Common myeloid progenitor, CD34-positive (primary cell): ENCODE measurements at regions not wholly inside any gene's neighbourhood (a gene's known extent, or its start where the extent isn't known, plus 50 kb on each side); places are given as distances from the start of the nearest gene placed in this dataset.
A peak's percentile ranks its signal among the peaks of the same experiment; 100 is the strongest.

Source experiments
- CTCF ChIA-PET: fragments of 350-600 bp; sonication (Branson Sonifier 250); formaldehyde crosslinking; loops from one replicate; lab custom pipeline; 2021; ENCODE audit warnings: antibody characterized with exemption; lab: Charles Lee
- POLR2A ChIA-PET: fragments of 350-600 bp; sonication (Branson Sonifier 250); formaldehyde crosslinking; loops from one replicate; lab custom pipeline; 2021; ENCODE audit warnings: antibody characterized with exemption; lab: Charles Lee
- DNase-seq, 3 donors: peaks; one replicate each; pipeline versions ENCODE4 v3.0.0 to v3.0.0-alpha.2; 2013
- H3K27ac ChIP-seq, 2 experiments: 1 replicate in 1 of 2; 2 replicates in 1 of 2; pipeline ENCODE4 v1.7.0; 2013; ENCODE audit warnings: inconsistent platforms in 2 of 2, low read length in 2 of 2, mild to moderate bottlenecking in 2 of 2, low read depth in 1 of 2, moderate library complexity in 1 of 2; ENCODE audit not compliant: severe bottlenecking in 2 of 2, insufficient read depth in 1 of 2, poor library complexity in 1 of 2
- H3K27me3 ChIP-seq, 5 experiments: replicated peaks in 2 of 5; 1 replicate in 3 of 5; 2 replicates in 2 of 5; pipeline versions ENCODE4 v1.6.1 to v1.7.0; 2013; ENCODE audit warnings: low read length in 4 of 5, mild to moderate bottlenecking in 2 of 5, moderate library complexity in 2 of 5, inconsistent platforms in 1 of 5; ENCODE audit not compliant: insufficient read depth in 5 of 5, control insufficient read depth in 4 of 5
- H3K36me3 ChIP-seq, 4 experiments: 1 replicate in 2 of 4; 2 replicates in 2 of 4; pipeline versions ENCODE4 v1.6.1 to v1.7.0; 2013; ENCODE audit warnings: low read length in 3 of 4, control low read depth in 1 of 4, mild to moderate bottlenecking in 1 of 4; ENCODE audit not compliant: control insufficient read depth in 4 of 4, insufficient read depth in 4 of 4
- H3K4me1 ChIP-seq, 4 experiments: 1 replicate in 3 of 4; 2 replicates in 1 of 4; pipeline versions ENCODE4 v1.6.1 to v1.7.1; 2013; ENCODE audit warnings: low read length in 3 of 4, mild to moderate bottlenecking in 3 of 4, control low read depth in 1 of 4, inconsistent platforms in 1 of 4, moderate library complexity in 1 of 4; ENCODE audit not compliant: control insufficient read depth in 4 of 4, insufficient read depth in 4 of 4; ENCODE audit errors: control extremely low read depth in 1 of 4
- H3K4me3 ChIP-seq, 7 experiments: 1 replicate in 4 of 7; 2 replicates in 3 of 7; pipeline versions ENCODE4 v1.5.1 to v1.7.0; 2013; ENCODE audit warnings: mild to moderate bottlenecking in 7 of 7, low read length in 6 of 7, moderate library complexity in 6 of 7, inconsistent platforms in 2 of 7, low read depth in 2 of 7, control low read depth in 1 of 7; ENCODE audit not compliant: insufficient read depth in 4 of 7, control insufficient read depth in 1 of 7; ENCODE audit errors: extremely low read depth in 1 of 7
- H3K9me3 ChIP-seq, 5 experiments: 1 replicate in 4 of 5; 2 replicates in 1 of 5; pipeline versions ENCODE4 v1.6.1 to v1.7.1; 2013; ENCODE audit warnings: low read length in 4 of 5, mild to moderate bottlenecking in 2 of 5, inconsistent platforms in 1 of 5, low read depth in 1 of 5, moderate library complexity in 1 of 5; ENCODE audit not compliant: control insufficient read depth in 4 of 5, insufficient read depth in 2 of 5; ENCODE audit errors: control extremely low read depth in 1 of 5
- WGBS: methylation state at CpG from one replicate; pipeline ENCODE4 v1.1.5; 2013; ENCODE audit not compliant: insufficient coverage; 5-methylcytosine and 5-hydroxymethylcytosine counted together

DNA sequence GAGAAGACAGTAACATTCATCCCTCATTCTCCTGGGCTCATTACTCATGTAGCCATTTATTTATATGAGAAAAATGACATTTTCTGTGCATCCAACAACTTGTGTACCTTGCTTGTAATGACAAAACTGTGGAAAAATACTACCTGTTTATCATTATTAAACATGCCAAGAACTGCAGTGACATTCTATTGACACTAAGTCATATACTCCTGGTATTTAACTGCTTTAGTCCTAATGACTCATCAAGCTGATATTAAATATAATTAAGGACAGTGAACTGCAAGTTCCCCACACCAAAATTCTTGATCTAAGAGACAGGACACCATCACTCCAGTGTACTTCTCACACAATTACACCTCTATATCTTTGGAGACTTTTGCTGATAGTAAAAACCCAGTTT lies 1328.7 kb upstream of the RAG2 start:
- Histone ChIP-seq H3K36me3 (no peaks in the 10 kb centered on the region), H3K9me3 (peaks cover 0 to 1% (median 0%) of the 10 kb centered on the region in 5 experiments), H3K27ac (no peak overlapping the region), H3K4me3 (no peak overlapping the region), H3K4me1 (no peaks in the 10 kb centered on the region), H3K27me3 (no peaks in the 10 kb centered on the region)
- DNase-seq: no peak
- ChIA-PET CTCF (no interaction called here), POLR2A (no interaction called here)

DNA sequence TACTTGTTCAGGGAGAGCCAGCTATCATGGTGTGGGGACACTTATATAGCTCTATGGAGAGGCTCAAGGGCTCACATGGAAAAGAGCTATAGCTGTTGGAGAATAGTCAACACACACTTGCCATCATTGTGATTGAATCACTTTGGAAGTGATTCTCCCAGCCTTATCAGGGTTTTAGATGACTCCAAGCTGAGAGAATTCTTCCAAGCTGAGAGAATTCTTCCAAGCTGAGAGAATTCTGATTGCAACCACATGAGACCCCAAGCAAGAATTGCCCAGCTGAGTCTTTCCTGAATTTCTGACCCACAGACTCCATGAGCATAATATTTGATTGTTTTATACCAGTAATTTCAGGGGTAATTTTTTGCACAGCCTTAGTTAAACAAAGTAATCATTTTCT lies 1318.3 kb upstream of the RAG2 start:
- POLR2A ChIA-PET: no interaction called here
- no peaks in the 10 kb centered on the region for H3K36me3 ChIP-seq
- DNase-seq: no peak
- H3K27me3 ChIP-seq: no peaks in the 10 kb centered on the region
- H3K9me3 ChIP-seq: no peaks in the 10 kb centered on the region
- CTCF ChIA-PET: no interaction called here
- H3K4me3 ChIP-seq: no peak overlapping the region
- no peaks in the 10 kb centered on the region for H3K4me1 ChIP-seq
- no peak overlapping the region for H3K27ac ChIP-seq

DNA sequence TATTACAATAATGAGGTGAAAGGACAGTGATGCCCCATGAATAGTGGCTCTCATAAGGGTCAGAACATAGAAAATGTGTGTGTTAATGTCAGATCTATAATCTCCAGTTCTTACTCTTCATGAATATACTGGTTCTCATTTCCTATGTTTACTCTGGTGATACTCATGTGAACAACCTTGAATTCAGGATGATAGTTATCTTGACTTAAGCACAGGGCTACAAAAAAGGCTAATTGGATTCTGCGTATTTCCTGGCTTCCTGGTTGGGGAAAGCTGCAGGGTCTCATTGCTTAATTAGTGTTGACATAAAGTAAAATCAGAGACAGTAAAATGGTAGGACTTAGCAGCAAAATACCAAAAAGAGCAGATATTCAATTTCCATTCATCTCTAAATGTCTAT lies 1316.8 kb upstream of the RAG2 start:
- Histone ChIP-seq H3K4me3 (no peak overlapping the region), H3K27ac (no peak overlapping the region), H3K36me3 (no peaks in the 10 kb centered on the region), H3K4me1 (no peaks in the 10 kb centered on the region), H3K27me3 (no peaks in the 10 kb centered on the region), H3K9me3 (no peaks in the 10 kb centered on the region)
- CTCF ChIA-PET: no interaction called here
- POLR2A ChIA-PET: no interaction called here
- DNase-seq: no peak
- WGBS: no CpG with 5 or more reads among the region's 1 CpG

DNA sequence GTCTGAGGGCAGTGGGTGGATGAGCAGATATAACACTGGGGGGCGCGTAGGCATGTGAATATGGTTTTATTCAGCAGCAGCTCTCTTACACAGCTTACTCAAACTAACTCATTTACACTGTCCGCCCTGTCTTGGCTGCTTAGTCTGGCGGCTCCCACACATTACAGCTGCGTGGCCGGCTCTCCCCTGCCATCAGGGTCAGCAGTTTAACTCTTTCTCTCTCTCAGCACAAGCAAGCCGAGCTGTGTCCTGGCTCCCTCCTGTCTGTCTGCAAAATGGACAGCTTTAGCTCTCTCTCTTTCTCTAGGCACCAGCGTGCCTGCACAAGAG lies 1310.1 kb upstream of the RAG2 start:
- Histone ChIP-seq H3K4me3 (no peak overlapping the region), H3K27me3 (no peaks in the 10 kb centered on the region), H3K36me3 (no peaks in the 10 kb centered on the region), H3K4me1 (no peaks in the 10 kb centered on the region), H3K9me3 (peaks cover 0 to 3% (median 0%) of the 10 kb centered on the region in 5 experiments), H3K27ac (no peak overlapping the region)
- ChIA-PET POLR2A (no interaction called here), CTCF (no interaction called here)
- WGBS: 100% methylated on average over 8 of the region's 8 CpGs
- no peak for DNase-seq

DNA sequence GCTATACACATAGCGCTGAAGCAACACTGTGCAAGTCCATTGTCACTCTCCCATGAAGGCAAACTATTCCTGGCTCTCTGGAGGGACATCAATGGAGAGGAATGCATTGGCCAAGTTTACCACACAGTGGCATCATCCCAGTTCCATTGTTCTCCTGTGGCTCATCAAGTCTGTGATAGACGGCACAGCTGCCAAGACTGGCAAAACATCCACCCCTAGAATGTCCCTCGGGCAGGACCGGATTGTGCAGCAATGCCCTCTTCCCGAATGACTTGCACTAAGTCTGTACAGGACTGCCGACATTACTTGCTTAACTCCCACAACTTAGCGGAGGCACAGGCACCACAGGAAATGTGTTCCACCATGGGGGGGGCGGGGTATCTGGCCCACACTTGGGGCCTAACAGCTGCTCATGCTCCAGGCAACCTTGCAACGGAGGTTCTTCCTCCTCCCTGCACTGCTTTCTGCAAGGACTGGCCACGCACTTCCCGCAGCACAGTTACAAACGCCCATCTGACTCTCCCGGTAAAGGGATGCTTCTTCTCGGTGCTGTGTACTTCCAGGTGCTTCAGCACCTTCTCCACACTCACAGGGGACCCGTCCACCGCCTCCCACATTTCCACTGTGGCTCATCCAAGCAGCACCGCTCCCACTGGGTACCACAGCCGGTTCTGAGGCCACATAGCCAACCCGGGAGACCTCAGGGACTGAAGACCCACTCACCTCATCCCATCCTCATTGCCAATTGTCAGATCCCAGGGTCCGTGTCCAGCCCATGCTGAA lies 1309.6 kb upstream of the RAG2 start:
- 91% methylated on average over 19 of the region's 20 CpGs for WGBS
- no peak overlapping the region for H3K4me3 ChIP-seq
- no peak for DNase-seq
- peaks cover 0 to 3% (median 0%) of the 10 kb centered on the region in 5 experiments for H3K9me3 ChIP-seq
- no peaks in the 10 kb centered on the region for H3K36me3 ChIP-seq
- H3K4me1 ChIP-seq: no peaks in the 10 kb centered on the region
- H3K27ac ChIP-seq: no peak overlapping the region
- POLR2A ChIA-PET: no interaction called here
- H3K27me3 ChIP-seq: no peaks in the 10 kb centered on the region
- CTCF ChIA-PET: no interaction called here

DNA sequence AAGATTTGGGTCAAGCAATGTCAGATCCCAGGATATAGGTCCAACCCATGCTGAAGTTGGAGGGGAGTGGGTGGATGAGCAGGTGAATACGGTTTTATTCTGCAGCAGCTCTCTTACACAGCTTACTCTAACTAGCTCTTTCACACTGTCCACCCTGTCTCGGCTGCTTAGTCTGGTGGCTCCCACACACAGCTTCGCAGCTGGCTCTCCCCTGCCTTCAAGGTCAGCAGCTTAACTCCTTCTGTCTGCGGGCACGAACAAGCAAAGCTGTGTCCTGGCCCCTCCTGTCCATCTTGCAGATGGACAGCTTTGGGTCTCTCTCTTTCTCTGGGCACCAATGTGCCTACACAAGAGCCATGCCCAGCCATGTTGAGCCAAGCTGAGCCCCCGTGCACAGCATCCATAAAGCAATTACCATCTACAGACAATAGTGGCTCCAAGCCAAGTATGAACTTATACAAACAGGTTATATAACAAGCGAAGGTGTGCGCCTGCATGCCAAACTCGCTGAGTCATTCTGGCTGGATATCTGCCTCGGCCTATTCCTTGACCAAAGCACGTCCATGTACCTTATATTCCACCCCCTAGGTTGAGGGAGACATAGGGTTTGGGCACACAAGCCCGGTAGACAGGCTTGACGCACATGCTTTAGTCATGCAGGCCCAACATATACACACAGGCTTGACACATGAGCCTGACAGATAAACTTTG lies 1307.8 kb upstream of the RAG2 start:
- no peak overlapping the region for H3K27ac ChIP-seq
- H3K27me3 ChIP-seq: no peaks in the 10 kb centered on the region
- POLR2A ChIA-PET: no interaction called here
- no peak for DNase-seq
- H3K4me3 ChIP-seq: no peak overlapping the region
- H3K4me1 ChIP-seq: no peaks in the 10 kb centered on the region
- H3K36me3 ChIP-seq: no peaks in the 10 kb centered on the region
- WGBS: 94% methylated on average over 12 of the region's 13 CpGs
- CTCF ChIA-PET: interaction anchor here (0.9 kb wide), 1 partner anchor 16 kb away, joined by 3 read pairs; no protein-coding TSS in a partner anchor
- H3K9me3 ChIP-seq: peaks cover 0 to 3% (median 0%) of the 10 kb centered on the region in 5 experiments

DNA sequence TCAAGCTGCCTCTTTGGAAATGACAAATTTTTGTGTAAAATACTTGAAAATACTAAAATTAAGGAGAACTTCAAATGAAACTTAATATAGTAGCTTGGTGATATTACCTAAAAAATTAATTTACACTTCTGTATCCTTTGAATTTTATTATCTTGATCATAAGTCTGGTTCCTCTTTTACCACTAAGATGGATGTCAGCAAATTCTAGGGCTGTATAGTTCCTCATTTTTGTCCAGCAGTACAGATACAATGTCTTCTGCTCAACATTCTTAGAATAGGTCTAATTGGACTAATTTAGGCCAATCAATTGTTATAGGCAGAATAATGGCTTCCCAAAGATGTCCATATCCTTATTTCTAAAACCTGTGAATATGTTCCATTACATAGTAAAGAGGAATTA lies 1298.0 kb upstream of the RAG2 start:
- ChIA-PET CTCF (interaction anchor here (1.5 to 1.6 kb wide), 2 partner anchors 13 to 50 kb away, joined by 4 read pairs; no protein-coding TSS in a partner anchor), POLR2A (interaction anchor here (0.6 kb wide), 1 partner anchor 10 kb away, joined by 3 read pairs; no protein-coding TSS in a partner anchor)
- Histone ChIP-seq H3K4me3 (no peak overlapping the region), H3K27me3 (no peaks in the 10 kb centered on the region), H3K27ac (peak overlapping the region in 1 of 2 experiments; percentile 19), H3K9me3 (peaks cover 1 to 28% (median 4%) of the 10 kb centered on the region in 5 experiments), H3K4me1 (peaks cover 0 to 3% (median 0%) of the 10 kb centered on the region in 4 experiments), H3K36me3 (no peaks in the 10 kb centered on the region)
- DNase-seq: peak; percentile 51 to 94 (median 88)
